HepG2 (cell line): ENCODE measurements at regions not wholly inside any gene's neighbourhood (a gene's known extent, or its start where the extent isn't known, plus 50 kb on each side); places are given as distances from the start of the nearest gene placed in this dataset.

Source experiments
- ZFY ChIP-seq: sonication (generic); formaldehyde crosslinking; IDR thresholded peaks from 2 replicates; pipeline ENCODE4 v1.4.0; 2020; ENCODE audit warnings: missing genetic modification reagents
- ZIK1 ChIP-seq: sonication (generic); formaldehyde crosslinking; IDR thresholded peaks from 2 replicates; pipeline ENCODE4 v1.5.0; 2020; ENCODE audit warnings: mild to moderate bottlenecking, low read depth, missing genetic modification reagents, borderline replicate concordance

DNA sequence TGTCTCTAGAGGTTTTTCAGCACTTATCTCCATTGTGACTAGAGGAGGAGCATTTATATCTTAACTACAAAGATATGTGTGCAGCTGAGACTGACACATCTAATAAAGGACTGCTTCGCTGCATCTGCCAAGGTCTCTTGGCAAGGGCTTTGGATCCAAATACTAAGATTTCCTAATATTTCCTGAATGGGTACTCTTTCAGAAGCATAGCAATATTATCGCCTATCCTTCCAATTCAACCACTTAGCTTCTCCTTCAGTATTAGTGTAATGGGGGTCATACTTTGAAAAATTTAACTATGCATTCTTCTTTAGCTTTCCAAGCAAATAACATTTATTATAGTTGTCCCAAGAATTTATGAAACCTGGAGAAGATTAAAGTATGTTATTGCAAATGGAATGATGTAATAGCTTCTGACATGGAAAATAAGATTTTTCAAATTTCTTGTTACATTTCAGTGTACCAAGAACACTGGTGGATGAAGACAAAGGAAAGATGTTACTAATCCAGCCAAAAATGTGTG lies 243.0 kb upstream of the PDE3A start:
- TF ChIP-seq ZIK1 (no peak), ZFY (CRISPR knock-in tag) (no peak)
